Upper lobe of left lung (tissue), 4 donors: ENCODE measurements at regions not wholly inside any gene's neighbourhood (a gene's known extent, or its start where the extent isn't known, plus 50 kb on each side); places are given as distances from the start of the nearest gene placed in this dataset.

ENCODE experiments used
- EP300 ChIP-seq, 4 donors: sonication (generic); formaldehyde crosslinking; IDR thresholded peaks; one replicate each; pipeline ENCODE4 v1.5.1; 2017; ENCODE audit warnings: antibody characterized with exemption in 4 of 4, control low read depth in 2 of 4
- POLR2A ChIP-seq, 4 donors: fragments of 450-650 bp; IDR thresholded peaks; one replicate each; pipeline ENCODE4 v1.5.1; 2016 to 2017; ENCODE audit warnings: antibody characterized with exemption in 4 of 4, mild to moderate bottlenecking in 2 of 4
- TF ChIP-seq, protein P1 (sequence below), 6 experiments: fragments of 450-650 bp in 4 of 6; fragments of 200-600 bp in 2 of 6; sonication (generic) in 2 of 6; IDR thresholded peaks; one replicate each; pipeline ENCODE4 v1.5.1; 2016 to 2019; ENCODE audit warnings: antibody characterized with exemption in 6 of 6

- TF ChIP-seq, protein P1, sequence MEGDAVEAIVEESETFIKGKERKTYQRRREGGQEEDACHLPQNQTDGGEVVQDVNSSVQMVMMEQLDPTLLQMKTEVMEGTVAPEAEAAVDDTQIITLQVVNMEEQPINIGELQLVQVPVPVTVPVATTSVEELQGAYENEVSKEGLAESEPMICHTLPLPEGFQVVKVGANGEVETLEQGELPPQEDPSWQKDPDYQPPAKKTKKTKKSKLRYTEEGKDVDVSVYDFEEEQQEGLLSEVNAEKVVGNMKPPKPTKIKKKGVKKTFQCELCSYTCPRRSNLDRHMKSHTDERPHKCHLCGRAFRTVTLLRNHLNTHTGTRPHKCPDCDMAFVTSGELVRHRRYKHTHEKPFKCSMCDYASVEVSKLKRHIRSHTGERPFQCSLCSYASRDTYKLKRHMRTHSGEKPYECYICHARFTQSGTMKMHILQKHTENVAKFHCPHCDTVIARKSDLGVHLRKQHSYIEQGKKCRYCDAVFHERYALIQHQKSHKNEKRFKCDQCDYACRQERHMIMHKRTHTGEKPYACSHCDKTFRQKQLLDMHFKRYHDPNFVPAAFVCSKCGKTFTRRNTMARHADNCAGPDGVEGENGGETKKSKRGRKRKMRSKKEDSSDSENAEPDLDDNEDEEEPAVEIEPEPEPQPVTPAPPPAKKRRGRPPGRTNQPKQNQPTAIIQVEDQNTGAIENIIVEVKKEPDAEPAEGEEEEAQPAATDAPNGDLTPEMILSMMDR (IDR thresholded peaks at IDR 0.05), result no peak
- TF ChIP-seq POLR2A (IDR thresholded peaks at IDR 0.05) (no peak), EP300 (IDR thresholded peaks at IDR 0.05) (no peak)
Observed at GRCh38 chr18:6578686-6579085, 150.8 kb upstream of the ARHGAP28 start.
